ENCODE measurements at regions not wholly inside any gene's neighbourhood (a gene's known extent, or its start where the extent isn't known, plus 50 kb on each side); places are given as distances from the start of the nearest gene placed in this dataset.
A peak's percentile ranks its signal among the peaks of the same experiment; 100 is the strongest.

DNA sequence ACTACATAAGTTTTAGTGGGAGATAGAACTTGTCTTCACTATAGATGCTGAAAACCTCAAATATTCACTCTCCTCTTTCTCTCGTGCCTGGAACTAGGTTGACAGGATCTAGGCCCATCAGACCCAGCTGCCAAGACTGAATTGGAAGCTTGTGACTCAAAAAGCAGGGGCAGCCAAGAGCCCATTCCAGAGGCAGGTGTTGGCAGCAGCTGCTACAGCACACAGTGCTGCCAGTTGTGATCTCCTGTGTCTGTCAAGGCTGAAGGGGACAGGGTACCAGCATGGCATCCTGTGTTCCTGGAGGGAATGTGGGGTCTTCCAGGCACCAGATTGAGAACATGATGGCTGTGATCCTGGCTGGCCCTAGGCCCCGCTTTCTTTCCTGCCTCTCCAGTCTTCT, 92.5 kb upstream of the MB21D2 start:
- Histone ChIP-seq H3K36me3 (ENCODE audit: insufficient read depth, low read length) (no peaks in the 10 kb centered on the region), H3K27ac (ENCODE audit: low read depth, low read length) (no peak overlapping the region), H3K27me3 (ENCODE audit: insufficient read depth, low read length, poor library complexity, severe bottlenecking) (no peaks in the 10 kb centered on the region), H3K9me3 (ENCODE audit: low read length) (no peaks in the 10 kb centered on the region), H3K4me3 (ENCODE audit: low read length) (no peak overlapping the region), H3K4me1 (ENCODE audit: insufficient read depth, low read length) (no peaks in the 10 kb centered on the region)
- ChIA-PET POLR2A (no interaction called here), CTCF (no interaction called here)
- Mint-ChIP-seq H3K27ac (no peak overlapping the region), H3K4me1 (no peaks in the 10 kb centered on the region), H3K27me3 (peaks cover 0 to 1% of the 10 kb centered on the region in 2 donors), H3K4me3 (no peak overlapping the region), H3K9me3 (peaks cover 3 to 11% (median 7%) of the 10 kb centered on the region in 5 donors), H3K36me3 (no peaks in the 10 kb centered on the region)
- no peak for DNase-seq

GRCh38 chr3:193011958-193012357, 94.3 kb upstream of the MB21D2 start:
- Histone ChIP-seq H3K27me3 (ENCODE audit: insufficient read depth, low read length, poor library complexity, severe bottlenecking) (no peaks in the 10 kb centered on the region), H3K27ac (ENCODE audit: low read depth, low read length) (no peak overlapping the region), H3K9me3 (ENCODE audit: low read length) (no peaks in the 10 kb centered on the region), H3K36me3 (ENCODE audit: insufficient read depth, low read length) (no peaks in the 10 kb centered on the region), H3K4me3 (ENCODE audit: low read length) (no peak overlapping the region), H3K4me1 (ENCODE audit: insufficient read depth, low read length) (no peaks in the 10 kb centered on the region)
- CTCF ChIA-PET, result no interaction called here
- peaks cover 3 to 14% (median 8%) of the 10 kb centered on the region in 5 donors for H3K9me3 Mint-ChIP-seq
- peak overlapping the region in 1 of 8 donors; percentile 30 for H3K27ac Mint-ChIP-seq
- H3K27me3 Mint-ChIP-seq, result peaks cover 0 to 4% of the 10 kb centered on the region in 2 donors
- no peak overlapping the region for H3K4me3 Mint-ChIP-seq
- no peaks in the 10 kb centered on the region for H3K36me3 Mint-ChIP-seq
- no peak for DNase-seq
- POLR2A ChIA-PET, result no interaction called here
- no peaks in the 10 kb centered on the region for H3K4me1 Mint-ChIP-seq

DNA sequence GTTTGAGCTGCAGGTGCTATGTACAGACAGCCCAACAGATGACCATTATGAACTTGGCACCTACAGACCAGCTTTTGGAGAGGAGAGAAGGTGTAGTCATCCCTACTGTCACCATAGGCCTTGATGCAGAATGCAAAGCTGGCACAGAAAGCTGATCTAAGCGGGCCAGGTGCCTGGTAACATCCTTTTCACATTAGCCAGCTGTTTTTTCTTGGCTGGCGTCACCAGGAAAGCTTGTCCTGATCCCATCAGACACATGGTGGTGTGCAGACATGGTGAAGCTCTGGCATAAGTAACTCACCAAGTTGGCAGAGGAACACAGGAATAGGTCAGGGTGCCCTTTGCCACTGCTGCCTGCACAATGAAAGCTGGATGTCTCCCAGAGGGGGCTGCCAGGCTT, 97.2 kb upstream of the MB21D2 start:
- Histone ChIP-seq H3K27ac (ENCODE audit: low read depth, low read length) (no peak overlapping the region), H3K4me1 (ENCODE audit: insufficient read depth, low read length) (no peaks in the 10 kb centered on the region), H3K4me3 (ENCODE audit: low read length) (no peak overlapping the region), H3K9me3 (ENCODE audit: low read length) (no peaks in the 10 kb centered on the region), H3K27me3 (ENCODE audit: insufficient read depth, low read length, poor library complexity, severe bottlenecking) (no peaks in the 10 kb centered on the region), H3K36me3 (ENCODE audit: insufficient read depth, low read length) (no peaks in the 10 kb centered on the region)
- H3K9me3 Mint-ChIP-seq, result peaks cover 3 to 14% (median 8%) of the 10 kb centered on the region in 5 donors
- H3K27ac Mint-ChIP-seq, result peak overlapping the region in 1 of 8 donors; percentile 2
- no peaks in the 10 kb centered on the region for H3K36me3 Mint-ChIP-seq
- no peaks in the 10 kb centered on the region for H3K4me1 Mint-ChIP-seq
- ChIA-PET CTCF (no interaction called here), POLR2A (no interaction called here)
- DNase-seq, result no peak
- H3K27me3 Mint-ChIP-seq, result peaks cover 1 to 4% of the 10 kb centered on the region in 2 donors
- no peak overlapping the region for H3K4me3 Mint-ChIP-seq

GRCh38 chr3:193016437-193016901, 98.8 kb upstream of the MB21D2 start:
- Histone ChIP-seq H3K4me3 (ENCODE audit: low read length) (no peak overlapping the region), H3K36me3 (ENCODE audit: insufficient read depth, low read length) (no peaks in the 10 kb centered on the region), H3K27ac (ENCODE audit: low read depth, low read length) (no peak overlapping the region), H3K4me1 (ENCODE audit: insufficient read depth, low read length) (no peaks in the 10 kb centered on the region), H3K27me3 (ENCODE audit: insufficient read depth, low read length, poor library complexity, severe bottlenecking) (no peaks in the 10 kb centered on the region), H3K9me3 (ENCODE audit: low read length) (no peaks in the 10 kb centered on the region)
- Mint-ChIP-seq H3K36me3 (no peaks in the 10 kb centered on the region), H3K27ac (no peak overlapping the region), H3K27me3 (peaks cover 1 to 4% of the 10 kb centered on the region in 2 donors), H3K4me3 (no peak overlapping the region), H3K4me1 (no peaks in the 10 kb centered on the region), H3K9me3 (peaks cover 3 to 14% (median 8%) of the 10 kb centered on the region in 5 donors)
- no peak for DNase-seq
- ChIA-PET POLR2A (no interaction called here), CTCF (no interaction called here)

GRCh38 chr3:193021506-193022010, 103.9 kb upstream of the MB21D2 start:
- no peak overlapping the region for H3K4me3 ChIP-seq (ENCODE audit: low read length)
- Mint-ChIP-seq H3K4me1 (no peaks in the 10 kb centered on the region), H3K27me3 (peaks cover 0 to 1% of the 10 kb centered on the region in 2 donors), H3K9me3 (peaks cover 0 to 3% (median 0%) of the 10 kb centered on the region in 5 donors), H3K27ac (no peak overlapping the region), H3K36me3 (no peaks in the 10 kb centered on the region), H3K4me3 (no peak overlapping the region)
- H3K9me3 ChIP-seq (ENCODE audit: low read length), result no peaks in the 10 kb centered on the region
- H3K27me3 ChIP-seq (ENCODE audit: insufficient read depth, low read length, poor library complexity, severe bottlenecking), result no peaks in the 10 kb centered on the region
- no peaks in the 10 kb centered on the region for H3K36me3 ChIP-seq (ENCODE audit: insufficient read depth, low read length)
- H3K27ac ChIP-seq (ENCODE audit: low read depth, low read length), result no peak overlapping the region
- ChIA-PET CTCF (interaction anchor here (0.6 kb wide), 1 partner anchor 27 kb away, joined by 3 read pairs; no protein-coding TSS in a partner anchor), POLR2A (no interaction called here)
- H3K4me1 ChIP-seq (ENCODE audit: insufficient read depth, low read length), result no peaks in the 10 kb centered on the region
- DNase-seq, result no peak

GRCh38 chr3:193023218-193023617, 105.6 kb upstream of the MB21D2 start:
- peaks cover 0 to 3% (median 0%) of the 10 kb centered on the region in 5 donors for H3K9me3 Mint-ChIP-seq
- ChIA-PET POLR2A (no interaction called here), CTCF (no interaction called here)
- H3K4me3 ChIP-seq (ENCODE audit: low read length), result no peak overlapping the region
- H3K27me3 ChIP-seq (ENCODE audit: insufficient read depth, low read length, poor library complexity, severe bottlenecking), result no peaks in the 10 kb centered on the region
- H3K36me3 ChIP-seq (ENCODE audit: insufficient read depth, low read length), result no peaks in the 10 kb centered on the region
- H3K27ac Mint-ChIP-seq, result no peak overlapping the region
- no peak overlapping the region for H3K27ac ChIP-seq (ENCODE audit: low read depth, low read length)
- H3K36me3 Mint-ChIP-seq, result no peaks in the 10 kb centered on the region
- no peak for DNase-seq
- H3K27me3 Mint-ChIP-seq, result peaks cover 0 to 1% of the 10 kb centered on the region in 2 donors
- H3K4me3 Mint-ChIP-seq, result no peak overlapping the region
- H3K9me3 ChIP-seq (ENCODE audit: low read length), result no peaks in the 10 kb centered on the region
- H3K4me1 Mint-ChIP-seq, result no peaks in the 10 kb centered on the region
- H3K4me1 ChIP-seq (ENCODE audit: insufficient read depth, low read length), result no peaks in the 10 kb centered on the region

- Mint-ChIP-seq H3K4me3 (no peak overlapping the region), H3K27me3 (no peaks in the 10 kb centered on the region), H3K27ac (no peak overlapping the region), H3K9me3 (peaks cover 0 to 3% (median 0%) of the 10 kb centered on the region in 5 donors), H3K4me1 (peaks cover 0 to 4% (median 0%) of the 10 kb centered on the region in 3 donors), H3K36me3 (no peaks in the 10 kb centered on the region)
- Histone ChIP-seq H3K9me3 (ENCODE audit: low read length) (no peaks in the 10 kb centered on the region), H3K36me3 (ENCODE audit: insufficient read depth, low read length) (no peaks in the 10 kb centered on the region), H3K4me1 (ENCODE audit: insufficient read depth, low read length) (peaks cover 6% of the 10 kb centered on the region), H3K4me3 (ENCODE audit: low read length) (no peak overlapping the region), H3K27ac (ENCODE audit: low read depth, low read length) (no peak overlapping the region), H3K27me3 (ENCODE audit: insufficient read depth, low read length, poor library complexity, severe bottlenecking) (peaks cover 4% of the 10 kb centered on the region)
- POLR2A ChIA-PET, result no interaction called here
- DNase-seq, result no peak
- CTCF ChIA-PET, result no interaction called here
These were observed 110.6 kb upstream of the MB21D2 start for GRCh38 chr3:193028258-193028657.

DNA sequence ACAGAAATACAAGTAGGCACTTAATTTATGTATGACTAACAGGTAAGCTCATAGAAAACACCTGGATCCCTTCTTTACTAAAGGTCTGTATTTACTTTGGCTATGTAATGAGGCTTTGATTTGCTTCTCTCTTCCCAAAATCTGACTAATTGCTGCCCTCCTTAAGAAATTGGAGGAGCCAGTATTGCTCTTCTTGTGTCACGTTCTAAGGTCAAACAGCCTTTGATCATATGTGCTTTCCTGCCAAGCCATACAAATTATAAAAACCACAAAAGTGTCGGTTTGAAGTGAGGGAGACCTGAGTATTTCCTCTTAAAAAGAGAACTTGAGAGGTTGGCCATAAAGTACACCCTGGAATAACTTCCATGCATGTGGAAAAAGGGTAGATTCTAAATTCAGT, 112.1 kb upstream of the MB21D2 start:
- POLR2A ChIA-PET, result no interaction called here
- H3K27me3 ChIP-seq (ENCODE audit: insufficient read depth, low read length, poor library complexity, severe bottlenecking), result peaks cover 4% of the 10 kb centered on the region
- H3K27ac ChIP-seq (ENCODE audit: low read depth, low read length), result no peak overlapping the region
- no peaks in the 10 kb centered on the region for H3K27me3 Mint-ChIP-seq
- H3K9me3 ChIP-seq (ENCODE audit: low read length), result no peaks in the 10 kb centered on the region
- CTCF ChIA-PET, result no interaction called here
- H3K4me3 ChIP-seq (ENCODE audit: low read length), result no peak overlapping the region
- no peak overlapping the region for H3K4me3 Mint-ChIP-seq
- H3K36me3 Mint-ChIP-seq, result no peaks in the 10 kb centered on the region
- no peaks in the 10 kb centered on the region for H3K36me3 ChIP-seq (ENCODE audit: insufficient read depth, low read length)
- H3K4me1 Mint-ChIP-seq, result peaks cover 0 to 4% (median 0%) of the 10 kb centered on the region in 3 donors
- DNase-seq, result no peak
- peaks cover 6% of the 10 kb centered on the region for H3K4me1 ChIP-seq (ENCODE audit: insufficient read depth, low read length)
- no peaks in the 10 kb centered on the region for H3K9me3 Mint-ChIP-seq
- no peak overlapping the region for H3K27ac Mint-ChIP-seq

DNA sequence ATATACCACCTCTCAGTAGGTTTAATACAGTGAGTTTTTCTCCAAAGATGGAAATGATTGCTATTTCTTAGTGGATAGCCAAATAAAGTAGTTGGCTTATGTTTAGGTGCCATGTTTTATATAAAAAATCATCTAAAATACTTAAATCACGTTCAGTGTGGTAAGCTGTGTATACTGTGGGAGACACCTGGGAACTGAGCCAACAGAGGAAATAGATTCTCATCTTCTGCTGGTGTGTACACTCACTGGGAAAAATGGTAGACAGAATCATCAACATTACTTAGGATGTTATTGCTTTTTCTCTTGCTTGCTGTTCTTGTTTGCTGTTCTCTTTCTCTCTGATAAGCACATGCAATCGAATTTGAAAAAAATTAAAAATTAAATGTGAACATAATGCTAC, 112.6 kb upstream of the MB21D2 start:
- no peaks in the 10 kb centered on the region for H3K27me3 Mint-ChIP-seq
- Histone ChIP-seq H3K27ac (ENCODE audit: low read depth, low read length) (no peak overlapping the region), H3K36me3 (ENCODE audit: insufficient read depth, low read length) (no peaks in the 10 kb centered on the region), H3K9me3 (ENCODE audit: low read length) (no peaks in the 10 kb centered on the region), H3K4me3 (ENCODE audit: low read length) (no peak overlapping the region), H3K27me3 (ENCODE audit: insufficient read depth, low read length, poor library complexity, severe bottlenecking) (peaks cover 4% of the 10 kb centered on the region), H3K4me1 (ENCODE audit: insufficient read depth, low read length) (peaks cover 6% of the 10 kb centered on the region)
- H3K36me3 Mint-ChIP-seq, result no peaks in the 10 kb centered on the region
- H3K9me3 Mint-ChIP-seq, result no peaks in the 10 kb centered on the region
- no peak for DNase-seq
- ChIA-PET CTCF (no interaction called here), POLR2A (no interaction called here)
- H3K4me3 Mint-ChIP-seq, result no peak overlapping the region
- peaks cover 0 to 4% (median 0%) of the 10 kb centered on the region in 3 donors for H3K4me1 Mint-ChIP-seq
- no peak overlapping the region for H3K27ac Mint-ChIP-seq
